NCI-H2081 (cell line): ENCODE measurements at regions not wholly inside any gene's neighbourhood (a gene's known extent, or its start where the extent isn't known, plus 50 kb on each side); places are given as distances from the start of the nearest gene placed in this dataset.

ENCODE experiments used
- DNase-seq, 2 experiments: peaks; one replicate each; lab custom pipeline; 2025; lab: John Stamatoyannopoulos, UW

GRCh38 chr20:60480950-60481742 is 522.9 kb downstream of the CDH26 start:
- no peak for DNase-seq

- no peak for DNase-seq
Measured at GRCh38 chr20:60481743-60482133, 523.5 kb downstream of the CDH26 start.

- no peak for DNase-seq
Measured at GRCh38 chr20:60482221-60483008, 524.2 kb downstream of the CDH26 start.

- no peak for DNase-seq
Measured at GRCh38 chr20:60483371-60483770, 525.1 kb downstream of the CDH26 start.

GRCh38 chr20:60484316-60484715 is 526.1 kb downstream of the CDH26 start:
- DNase-seq: no peak

GRCh38 chr20:60485012-60485760 is 527.0 kb downstream of the CDH26 start:
- DNase-seq: no peak

- DNase-seq: no peak
Measured at GRCh38 chr20:60486315-60486714, 528.1 kb downstream of the CDH26 start.

- DNase-seq: no peak
Measured at GRCh38 chr20:60486937-60487336, 528.7 kb downstream of the CDH26 start.

- no peak for DNase-seq
Measured at GRCh38 chr20:60490217-60491050, 532.2 kb downstream of the CDH26 start.

GRCh38 chr20:60491051-60491581 is 532.9 kb downstream of the CDH26 start:
- DNase-seq: no peak

- DNase-seq: no peak
Measured at GRCh38 chr20:60494476-60494875, 536.3 kb downstream of the CDH26 start.

- DNase-seq: no peak
Measured at GRCh38 chr20:60497298-60498035, 539.2 kb downstream of the CDH26 start.

GRCh38 chr20:60500038-60500701 is 541.9 kb downstream of the CDH26 start:
- no peak for DNase-seq

- no peak for DNase-seq
Measured at GRCh38 chr20:60501048-60501447, 542.8 kb downstream of the CDH26 start.

GRCh38 chr20:60502881-60503280 is 544.7 kb downstream of the CDH26 start:
- DNase-seq: no peak

- DNase-seq: no peak
Measured at GRCh38 chr20:60505423-60505822, 547.2 kb downstream of the CDH26 start.

- no peak for DNase-seq
Measured at GRCh38 chr20:60506061-60506460, 547.8 kb downstream of the CDH26 start.

GRCh38 chr20:60507087-60507694 is 549.0 kb downstream of the CDH26 start:
- DNase-seq: no peak

- no peak for DNase-seq
Measured at GRCh38 chr20:60509407-60509806, 551.2 kb downstream of the CDH26 start.

GRCh38 chr20:60510356-60510755 is 552.1 kb downstream of the CDH26 start:
- no peak for DNase-seq
